A673 (cell line): ENCODE measurements at regions not wholly inside any gene's neighbourhood (a gene's known extent, or its start where the extent isn't known, plus 50 kb on each side); places are given as distances from the start of the nearest gene placed in this dataset.

Source experiments
- CTCF ChIP-seq: fragments of 300-800, 200-600 bp; sonication (generic); conservative IDR thresholded peaks from 2 replicates; pipeline ENCODE4 v1.5.1; 2017; ENCODE audit warnings: low read depth, mild to moderate bottlenecking, antibody characterized with exemption, low read length, moderate library complexity, mixed read lengths
- EZH2 ChIP-seq: fragments of 200-600 bp; sonication (generic); IDR thresholded peaks from 2 replicates; pipeline ENCODE4 v1.6.1; 2017; ENCODE audit warnings: borderline replicate concordance, low read depth, mild to moderate bottlenecking, mixed read lengths, antibody characterized with exemption, low read length; ENCODE audit not compliant: poor library complexity, severe bottlenecking

- no peak for TF ChIP-seq EZH2
- TF ChIP-seq CTCF, result no peak
Measured at GRCh38 chr2:223439184-223439583, 163.0 kb downstream of the SCG2 start.
